ENCODE measurements at regions not wholly inside any gene's neighbourhood (a gene's known extent, or its start where the extent isn't known, plus 50 kb on each side); places are given as distances from the start of the nearest gene placed in this dataset.

DNA sequence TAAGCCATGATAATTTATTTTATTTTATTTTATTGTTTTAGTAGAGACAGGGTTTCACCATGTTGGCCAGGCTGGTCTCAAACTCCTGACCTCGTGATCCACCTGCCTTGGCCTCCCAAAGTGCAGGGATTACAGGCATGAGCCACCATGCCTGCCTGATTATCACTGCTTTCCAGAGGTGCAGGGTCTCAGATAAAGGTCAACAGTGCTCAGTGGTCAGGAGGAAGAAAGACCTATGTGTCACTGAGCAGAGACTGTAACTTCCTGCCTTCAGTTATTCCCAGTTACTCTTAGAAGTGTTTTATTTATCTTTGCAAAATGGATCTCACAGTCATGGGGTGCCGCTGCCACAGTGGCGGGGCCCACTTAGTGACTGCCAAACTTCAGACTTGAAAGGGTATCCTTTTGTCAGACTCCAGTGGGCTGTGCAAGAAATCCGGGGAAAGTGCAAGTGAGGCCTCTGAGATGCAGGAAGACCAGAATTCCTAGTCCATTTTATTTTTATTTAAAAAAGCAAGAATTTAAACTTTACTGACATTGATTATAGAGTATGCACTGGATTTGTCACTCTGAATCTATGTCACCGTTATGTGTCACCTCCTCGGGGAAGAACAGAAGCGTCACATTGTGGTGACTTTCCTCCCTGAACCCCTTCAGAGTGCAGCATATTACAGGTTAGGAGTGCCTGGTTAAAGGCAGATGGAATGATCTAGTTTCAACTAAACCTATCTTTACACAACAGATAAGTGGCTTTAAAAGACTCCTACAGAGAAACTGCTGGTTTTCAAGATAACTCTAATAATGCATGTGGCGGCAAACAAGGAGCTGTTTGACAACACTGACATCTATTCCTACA is 59.1 kb upstream of the BICD1 start:
- TF ChIP-seq GATA2 (IDR thresholded peaks at IDR 0.05; ENCODE audit: low read depth, low read length) (no peak), GATA3 (IDR thresholded peaks at IDR 0.05; ENCODE audit: low read depth, low read length) (no peak)
